Forelimb muscle (tissue), 1 donor: ENCODE measurements at regions not wholly inside any gene's neighbourhood (a gene's known extent, or its start where the extent isn't known, plus 50 kb on each side); places are given as distances from the start of the nearest gene placed in this dataset.
"Not testable (repeated sequence)": the region's sequence is repeated elsewhere in the genome, so short reads cannot be mapped to it uniquely, and the experiment has no call there.

ENCODE experiments used
- DNase-seq: peaks from one replicate; pipeline ENCODE4 v3.0.0-alpha.2; 2013; ENCODE audit warnings: low read depth

GRCh38 chr10:29881811-29882210 lies 177.6 kb downstream of the JCAD start:
- no peak for DNase-seq

GRCh38 chr10:29881336-29881771 lies 178.0 kb downstream of the JCAD start:
- DNase-seq = no peak

GRCh38 chr10:29880856-29881255 lies 178.5 kb downstream of the JCAD start:
- no peak for DNase-seq

GRCh38 chr10:29879862-29880261 lies 179.5 kb downstream of the JCAD start:
- no peak for DNase-seq

GRCh38 chr10:29878492-29878891 lies 180.9 kb downstream of the JCAD start:
- DNase-seq = no peak

- DNase-seq = no peak
These were observed 181.4 kb downstream of the JCAD start for GRCh38 chr10:29877793-29878491.

GRCh38 chr10:29876008-29876555 lies 183.3 kb downstream of the JCAD start:
- no peak for DNase-seq

GRCh38 chr10:29874606-29875269 lies 184.6 kb downstream of the JCAD start:
- no peak for DNase-seq

GRCh38 chr10:29873941-29874484 lies 185.4 kb downstream of the JCAD start:
- no peak for DNase-seq

GRCh38 chr10:29870522-29871044 lies 188.8 kb downstream of the JCAD start:
- DNase-seq = no peak

GRCh38 chr10:29869593-29869992 lies 189.8 kb downstream of the JCAD start:
- DNase-seq = no peak

GRCh38 chr10:29866356-29866755 lies 193.0 kb downstream of the JCAD start:
- no peak for DNase-seq

GRCh38 chr10:29865700-29866355 lies 193.6 kb downstream of the JCAD start:
- no peak for DNase-seq

- DNase-seq = no peak
These were observed 196.3 kb downstream of the JCAD start for GRCh38 chr10:29862923-29863614.

- no peak for DNase-seq
These were observed 197.4 kb downstream of the JCAD start for GRCh38 chr10:29861811-29862505.

- DNase-seq = not testable (repeated sequence)
These were observed 198.2 kb downstream of the JCAD start for GRCh38 chr10:29861231-29861630.

GRCh38 chr10:29860166-29860565 lies 199.2 kb downstream of the JCAD start:
- no peak for DNase-seq

- DNase-seq = no peak
These were observed 199.8 kb downstream of the JCAD start for GRCh38 chr10:29859521-29860130.

GRCh38 chr10:29858702-29859267 lies 200.6 kb downstream of the JCAD start:
- no peak for DNase-seq
